ENCODE measurements at regions not wholly inside any gene's neighbourhood (a gene's known extent, or its start where the extent isn't known, plus 50 kb on each side); places are given as distances from the start of the nearest gene placed in this dataset.

DNA sequence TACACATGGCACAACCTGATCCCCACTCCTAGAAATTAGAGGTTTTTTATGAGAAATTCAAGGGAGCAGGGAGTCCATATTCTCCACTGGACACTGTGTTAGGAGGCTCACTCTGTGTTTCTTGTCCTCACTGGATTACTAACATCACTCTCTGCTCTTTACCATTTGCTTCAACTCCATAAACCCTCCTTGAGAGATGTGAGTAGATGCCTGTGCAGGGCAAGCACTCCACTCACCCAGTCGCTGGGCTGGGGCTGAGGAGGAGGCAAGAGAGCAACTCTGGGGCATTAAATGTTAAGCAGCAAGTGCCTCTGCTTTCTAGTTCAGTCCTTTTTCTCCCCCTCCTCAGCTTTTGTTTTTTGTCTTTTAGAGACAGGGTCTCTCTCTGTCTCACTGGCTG, 115.1 kb downstream of the LARP7 start:
- no peak for TF ChIP-seq CTCF (IDR thresholded peaks at IDR 0.05)
- no peak for TF ChIP-seq POLR2A (IDR thresholded peaks at IDR 0.05)
- TF ChIP-seq EP300 (IDR thresholded peaks at IDR 0.05), result no peak
